ENCODE measurements at regions not wholly inside any gene's neighbourhood (a gene's known extent, or its start where the extent isn't known, plus 50 kb on each side); places are given as distances from the start of the nearest gene placed in this dataset.

GRCh38 chr1:218754477-218754876 lies 409.3 kb downstream of the TGFB2 start:
- no peak for DNase-seq (ENCODE audit: low read depth)
- H3K4me3 ChIP-seq (ENCODE audit: low read length) = no peak overlapping the region
- TF ChIP-seq, protein P1, sequence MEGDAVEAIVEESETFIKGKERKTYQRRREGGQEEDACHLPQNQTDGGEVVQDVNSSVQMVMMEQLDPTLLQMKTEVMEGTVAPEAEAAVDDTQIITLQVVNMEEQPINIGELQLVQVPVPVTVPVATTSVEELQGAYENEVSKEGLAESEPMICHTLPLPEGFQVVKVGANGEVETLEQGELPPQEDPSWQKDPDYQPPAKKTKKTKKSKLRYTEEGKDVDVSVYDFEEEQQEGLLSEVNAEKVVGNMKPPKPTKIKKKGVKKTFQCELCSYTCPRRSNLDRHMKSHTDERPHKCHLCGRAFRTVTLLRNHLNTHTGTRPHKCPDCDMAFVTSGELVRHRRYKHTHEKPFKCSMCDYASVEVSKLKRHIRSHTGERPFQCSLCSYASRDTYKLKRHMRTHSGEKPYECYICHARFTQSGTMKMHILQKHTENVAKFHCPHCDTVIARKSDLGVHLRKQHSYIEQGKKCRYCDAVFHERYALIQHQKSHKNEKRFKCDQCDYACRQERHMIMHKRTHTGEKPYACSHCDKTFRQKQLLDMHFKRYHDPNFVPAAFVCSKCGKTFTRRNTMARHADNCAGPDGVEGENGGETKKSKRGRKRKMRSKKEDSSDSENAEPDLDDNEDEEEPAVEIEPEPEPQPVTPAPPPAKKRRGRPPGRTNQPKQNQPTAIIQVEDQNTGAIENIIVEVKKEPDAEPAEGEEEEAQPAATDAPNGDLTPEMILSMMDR (conservative IDR thresholded peaks at IDR 0.05; ENCODE audit: low read depth, low read length) = no peak

- no peak overlapping the region for H3K4me3 ChIP-seq (ENCODE audit: low read length)
- TF ChIP-seq, protein P1 (conservative IDR thresholded peaks at IDR 0.05; ENCODE audit: low read depth, low read length) = no peak
- no peak for DNase-seq (ENCODE audit: low read depth)
Observed at GRCh38 chr1:218755128-218755527, 410.0 kb downstream of the TGFB2 start.

DNA sequence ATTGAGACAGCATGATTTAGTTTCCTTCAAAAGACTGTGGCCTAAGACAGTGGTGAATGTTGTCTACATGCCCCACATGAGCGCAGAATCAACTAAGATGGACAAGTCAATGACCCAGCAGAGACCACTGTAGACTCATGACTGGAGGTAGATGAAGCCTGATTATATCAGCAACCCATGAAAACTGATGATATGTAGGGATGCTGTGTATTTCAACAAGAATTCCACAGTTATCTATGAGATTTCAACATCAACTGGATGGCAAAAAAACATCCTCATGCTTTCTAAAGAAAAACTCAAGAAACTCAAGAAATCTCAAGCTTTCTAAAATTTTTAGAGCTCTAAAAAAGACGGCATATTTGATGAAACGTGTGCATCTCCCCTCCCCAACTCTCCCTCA lies 413.9 kb upstream of the LYPLAL1 start:
- no peak overlapping the region for H3K4me3 ChIP-seq (ENCODE audit: low read length)
- DNase-seq (ENCODE audit: low read depth) = no peak
- TF ChIP-seq, protein P1 (conservative IDR thresholded peaks at IDR 0.05; ENCODE audit: low read depth, low read length) = no peak

DNA sequence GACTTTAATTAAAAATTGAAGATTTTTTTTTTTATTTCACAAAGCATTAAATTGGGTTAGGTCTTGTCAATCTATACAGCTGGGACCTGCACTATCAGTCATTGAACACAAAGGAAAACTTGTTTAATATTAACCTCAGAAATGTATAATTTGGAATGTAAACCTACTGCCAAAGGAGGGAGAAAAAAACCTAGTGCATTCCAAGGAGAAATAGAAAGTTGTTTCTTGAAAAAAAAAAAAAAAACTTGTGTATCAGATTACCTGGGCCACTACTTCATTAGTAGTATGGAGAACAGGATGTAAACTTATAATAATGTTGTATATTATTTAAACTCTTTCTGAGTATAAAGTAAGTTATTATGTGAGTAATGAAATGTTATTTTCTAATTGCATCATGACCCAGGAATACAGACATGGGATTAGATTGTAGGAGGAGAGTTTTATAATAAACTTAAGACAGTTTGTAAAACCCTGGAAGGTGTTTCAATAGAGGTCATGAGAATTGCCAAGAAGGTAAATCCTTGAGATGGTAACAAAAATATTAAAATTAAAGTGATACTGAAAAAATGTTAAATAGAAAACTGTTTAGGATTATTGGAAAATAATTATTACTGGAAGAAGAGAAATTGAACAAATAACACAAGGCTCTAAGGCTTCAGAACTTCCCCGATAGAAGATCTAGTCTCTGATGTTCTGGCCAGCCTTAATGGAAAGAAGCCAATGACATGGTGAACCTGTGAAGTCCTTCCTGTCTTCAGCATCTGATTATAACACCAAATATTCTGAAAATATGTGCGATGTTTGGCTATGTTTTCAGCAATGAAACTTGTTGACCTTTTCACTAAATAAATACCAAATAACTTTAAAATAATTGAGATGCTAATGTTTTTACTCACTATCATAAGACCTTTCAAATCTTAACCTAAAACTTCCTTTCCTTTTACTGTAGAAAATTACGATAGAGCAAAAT lies 412.8 kb upstream of the LYPLAL1 start:
- H3K4me3 ChIP-seq (ENCODE audit: low read length) = no peak overlapping the region
- no peak for DNase-seq (ENCODE audit: low read depth)
- TF ChIP-seq, protein P1 (conservative IDR thresholded peaks at IDR 0.05; ENCODE audit: low read depth, low read length) = no peak

DNA sequence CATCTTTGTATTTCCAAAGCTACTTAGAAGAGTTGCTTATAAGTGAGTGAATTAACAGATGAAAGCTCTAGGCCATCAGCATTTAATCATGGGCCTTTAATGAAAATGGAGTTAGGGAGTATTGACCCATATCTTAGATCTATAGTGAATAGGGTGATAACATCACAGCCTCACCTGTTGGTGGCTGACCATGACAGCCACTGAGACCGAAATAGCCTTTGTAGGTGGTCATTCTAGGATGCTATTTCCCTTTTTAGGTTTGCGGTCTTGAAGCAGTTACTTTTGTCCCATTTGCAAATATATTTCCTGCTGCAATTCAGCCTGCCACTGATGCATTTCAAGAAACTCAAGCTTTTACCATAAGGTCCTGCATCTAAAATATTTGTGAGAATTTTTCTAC lies 410.1 kb upstream of the LYPLAL1 start:
- no peak for DNase-seq (ENCODE audit: low read depth)
- TF ChIP-seq, protein P1 (conservative IDR thresholded peaks at IDR 0.05; ENCODE audit: low read depth, low read length) = no peak
- H3K4me3 ChIP-seq (ENCODE audit: low read length) = no peak overlapping the region

DNA sequence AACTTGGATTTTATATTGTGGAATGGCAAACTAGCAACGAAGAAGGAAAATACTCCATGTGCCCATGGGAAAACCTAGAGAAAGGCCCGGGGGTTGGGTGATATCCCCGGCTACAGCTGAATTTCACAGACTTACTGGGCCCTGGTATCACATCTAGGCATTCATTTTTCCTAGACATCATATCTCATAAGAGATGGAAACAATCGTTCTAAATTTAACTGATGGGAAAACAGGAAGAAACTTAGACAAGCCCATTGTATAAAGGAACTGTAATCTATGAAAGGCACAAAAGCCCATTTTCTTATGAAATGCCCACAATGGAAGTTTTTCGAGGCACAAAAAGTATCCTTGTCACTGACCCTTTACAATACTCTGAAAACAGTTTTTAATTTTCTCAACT lies 407.9 kb upstream of the LYPLAL1 start:
- TF ChIP-seq, protein P1 (conservative IDR thresholded peaks at IDR 0.05; ENCODE audit: low read depth, low read length) = no peak
- no peak overlapping the region for H3K4me3 ChIP-seq (ENCODE audit: low read length)
- DNase-seq (ENCODE audit: low read depth) = no peak

DNA sequence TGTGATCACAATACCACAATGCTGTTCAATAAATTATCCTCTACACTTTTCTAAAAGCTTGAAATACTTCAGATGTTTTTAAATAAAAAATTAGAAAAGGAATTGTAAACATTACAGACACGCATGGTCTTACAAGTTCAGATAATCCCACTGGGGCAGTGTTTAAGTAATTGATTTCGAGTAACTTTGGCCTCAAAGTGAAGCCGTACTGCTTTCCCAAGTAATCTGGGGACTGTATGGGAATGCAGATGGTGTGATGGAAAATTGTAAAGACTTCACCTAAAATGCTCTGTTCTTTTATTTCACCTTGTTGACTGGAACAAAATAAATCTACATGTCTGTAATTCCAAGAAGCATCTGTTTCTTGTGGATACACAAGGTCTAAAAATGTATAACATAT lies 401.7 kb upstream of the LYPLAL1 start:
- TF ChIP-seq, protein P1 (conservative IDR thresholded peaks at IDR 0.05; ENCODE audit: low read depth, low read length) = no peak

More for the DNA sequence above, 401.7 kb upstream of the LYPLAL1 start:
- DNase-seq (ENCODE audit: low read depth) = no peak
- no peak overlapping the region for H3K4me3 ChIP-seq (ENCODE audit: low read length)
